ENCODE measurements at regions not wholly inside any gene's neighbourhood (a gene's known extent, or its start where the extent isn't known, plus 50 kb on each side); places are given as distances from the start of the nearest gene placed in this dataset.

DNA sequence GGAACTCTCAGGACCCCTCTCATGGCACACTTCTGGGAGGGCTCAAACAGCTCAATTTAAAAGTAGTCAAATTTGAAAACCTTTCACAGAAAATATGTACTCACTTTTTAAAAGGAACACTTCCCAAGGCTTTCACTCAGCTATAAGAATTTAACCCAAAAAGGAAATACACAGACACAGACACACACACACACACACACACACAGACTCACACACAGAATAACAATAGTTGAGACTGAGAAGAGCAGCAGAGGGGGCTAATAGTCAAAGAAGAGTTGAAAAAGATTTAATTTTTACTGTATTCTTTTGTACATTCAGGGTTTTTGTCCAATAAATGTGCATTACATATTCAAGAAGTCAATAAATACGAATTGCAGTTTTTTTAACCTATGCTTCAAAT, 211.4 kb downstream of the HACE1 start:
- Histone ChIP-seq H3K79me2 (replicated peaks; ENCODE audit: insufficient read depth, low read length) (no peaks in the 10 kb centered on the region), H3K4me3 (ENCODE audit: low read length) (no peak overlapping the region), H3K27me3 (ENCODE audit: insufficient read depth, low read depth, low read length) (no peaks in the 10 kb centered on the region), H3K36me3 (ENCODE audit: insufficient read depth, low read length) (no peaks in the 10 kb centered on the region), H3K4me2 (ENCODE audit: low read length) (no peak overlapping the region), H3K9me3 (ENCODE audit: low read length) (no peaks in the 10 kb centered on the region), H3K27ac (ENCODE audit: low read length) (no peak overlapping the region), H3K9ac (ENCODE audit: low read length) (no peak overlapping the region), H3K9me2 (ENCODE audit: insufficient read depth, low read length) (no peaks in the 10 kb centered on the region), H3F3A (ENCODE audit: insufficient read depth, low read length, poor library complexity, severe bottlenecking) (no peaks in the 10 kb centered on the region), H2AFZ (ENCODE audit: low read depth, low read length) (no peak overlapping the region), H4K20me1 (ENCODE audit: insufficient read depth) (no peaks in the 10 kb centered on the region)
- TF ChIP-seq POLR2AphosphoS5 (IDR thresholded peaks at IDR 0.05): no peak
- no peak for TF ChIP-seq SMC3 (conservative IDR thresholded peaks at IDR 0.05; ENCODE audit: poor library complexity)
- no peak for TF ChIP-seq EZH2 (IDR thresholded peaks at IDR 0.05; ENCODE audit: borderline replicate concordance, insufficient read depth, low read length, poor library complexity, severe bottlenecking)
- TF ChIP-seq EP300 (conservative IDR thresholded peaks at IDR 0.05; ENCODE audit: poor library complexity, severe bottlenecking): no peak
- TF ChIP-seq RAD21 (conservative IDR thresholded peaks at IDR 0.05): no peak
- TF ChIP-seq, protein P1, sequence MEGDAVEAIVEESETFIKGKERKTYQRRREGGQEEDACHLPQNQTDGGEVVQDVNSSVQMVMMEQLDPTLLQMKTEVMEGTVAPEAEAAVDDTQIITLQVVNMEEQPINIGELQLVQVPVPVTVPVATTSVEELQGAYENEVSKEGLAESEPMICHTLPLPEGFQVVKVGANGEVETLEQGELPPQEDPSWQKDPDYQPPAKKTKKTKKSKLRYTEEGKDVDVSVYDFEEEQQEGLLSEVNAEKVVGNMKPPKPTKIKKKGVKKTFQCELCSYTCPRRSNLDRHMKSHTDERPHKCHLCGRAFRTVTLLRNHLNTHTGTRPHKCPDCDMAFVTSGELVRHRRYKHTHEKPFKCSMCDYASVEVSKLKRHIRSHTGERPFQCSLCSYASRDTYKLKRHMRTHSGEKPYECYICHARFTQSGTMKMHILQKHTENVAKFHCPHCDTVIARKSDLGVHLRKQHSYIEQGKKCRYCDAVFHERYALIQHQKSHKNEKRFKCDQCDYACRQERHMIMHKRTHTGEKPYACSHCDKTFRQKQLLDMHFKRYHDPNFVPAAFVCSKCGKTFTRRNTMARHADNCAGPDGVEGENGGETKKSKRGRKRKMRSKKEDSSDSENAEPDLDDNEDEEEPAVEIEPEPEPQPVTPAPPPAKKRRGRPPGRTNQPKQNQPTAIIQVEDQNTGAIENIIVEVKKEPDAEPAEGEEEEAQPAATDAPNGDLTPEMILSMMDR (IDR thresholded peaks at IDR 0.05; ENCODE audit: poor library complexity, severe bottlenecking): no peak

DNA sequence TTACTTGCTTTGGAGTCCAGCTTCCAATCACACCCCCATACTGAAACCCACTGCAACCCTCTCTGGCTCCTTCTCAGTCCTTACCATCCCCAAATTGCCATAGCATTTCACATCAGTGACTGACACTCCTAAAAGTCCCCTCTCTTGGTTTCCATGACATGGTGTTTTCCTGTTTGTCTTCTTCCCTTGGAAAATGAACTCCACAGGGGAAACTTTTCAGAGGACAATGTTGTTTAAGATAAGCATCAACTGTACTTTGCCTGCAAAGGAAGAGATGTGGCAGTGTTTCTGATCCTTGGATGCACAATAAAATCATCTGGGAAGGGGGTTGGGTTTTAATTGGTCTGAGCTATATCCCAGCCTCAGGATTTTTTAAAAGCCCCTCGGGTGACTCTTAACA, 214.9 kb downstream of the HACE1 start:
- no peak overlapping the region for H3K4me3 ChIP-seq (ENCODE audit: low read length)
- H3K9me2 ChIP-seq (ENCODE audit: insufficient read depth, low read length): no peaks in the 10 kb centered on the region
- no peaks in the 10 kb centered on the region for H3K36me3 ChIP-seq (ENCODE audit: insufficient read depth, low read length)
- TF ChIP-seq POLR2AphosphoS5 (IDR thresholded peaks at IDR 0.05): no peak
- no peak for TF ChIP-seq TAF1 (IDR thresholded peaks at IDR 0.05; ENCODE audit: low read depth)
- no peak for TF ChIP-seq RAD21 (conservative IDR thresholded peaks at IDR 0.05)
- TF ChIP-seq, protein P1 (IDR thresholded peaks at IDR 0.05; ENCODE audit: poor library complexity, severe bottlenecking): no peak
- no peak for TF ChIP-seq EP300 (conservative IDR thresholded peaks at IDR 0.05; ENCODE audit: poor library complexity, severe bottlenecking)
- TF ChIP-seq EZH2 (IDR thresholded peaks at IDR 0.05; ENCODE audit: borderline replicate concordance, insufficient read depth, low read length, poor library complexity, severe bottlenecking): no peak
- TF ChIP-seq, protein P2, sequence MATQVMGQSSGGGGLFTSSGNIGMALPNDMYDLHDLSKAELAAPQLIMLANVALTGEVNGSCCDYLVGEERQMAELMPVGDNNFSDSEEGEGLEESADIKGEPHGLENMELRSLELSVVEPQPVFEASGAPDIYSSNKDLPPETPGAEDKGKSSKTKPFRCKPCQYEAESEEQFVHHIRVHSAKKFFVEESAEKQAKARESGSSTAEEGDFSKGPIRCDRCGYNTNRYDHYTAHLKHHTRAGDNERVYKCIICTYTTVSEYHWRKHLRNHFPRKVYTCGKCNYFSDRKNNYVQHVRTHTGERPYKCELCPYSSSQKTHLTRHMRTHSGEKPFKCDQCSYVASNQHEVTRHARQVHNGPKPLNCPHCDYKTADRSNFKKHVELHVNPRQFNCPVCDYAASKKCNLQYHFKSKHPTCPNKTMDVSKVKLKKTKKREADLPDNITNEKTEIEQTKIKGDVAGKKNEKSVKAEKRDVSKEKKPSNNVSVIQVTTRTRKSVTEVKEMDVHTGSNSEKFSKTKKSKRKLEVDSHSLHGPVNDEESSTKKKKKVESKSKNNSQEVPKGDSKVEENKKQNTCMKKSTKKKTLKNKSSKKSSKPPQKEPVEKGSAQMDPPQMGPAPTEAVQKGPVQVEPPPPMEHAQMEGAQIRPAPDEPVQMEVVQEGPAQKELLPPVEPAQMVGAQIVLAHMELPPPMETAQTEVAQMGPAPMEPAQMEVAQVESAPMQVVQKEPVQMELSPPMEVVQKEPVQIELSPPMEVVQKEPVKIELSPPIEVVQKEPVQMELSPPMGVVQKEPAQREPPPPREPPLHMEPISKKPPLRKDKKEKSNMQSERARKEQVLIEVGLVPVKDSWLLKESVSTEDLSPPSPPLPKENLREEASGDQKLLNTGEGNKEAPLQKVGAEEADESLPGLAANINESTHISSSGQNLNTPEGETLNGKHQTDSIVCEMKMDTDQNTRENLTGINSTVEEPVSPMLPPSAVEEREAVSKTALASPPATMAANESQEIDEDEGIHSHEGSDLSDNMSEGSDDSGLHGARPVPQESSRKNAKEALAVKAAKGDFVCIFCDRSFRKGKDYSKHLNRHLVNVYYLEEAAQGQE (IDR thresholded peaks at IDR 0.05; ENCODE audit: borderline replicate concordance): no peak
- no peak for TF ChIP-seq SMC3 (conservative IDR thresholded peaks at IDR 0.05; ENCODE audit: poor library complexity)
- TF ChIP-seq MXI1 (conservative IDR thresholded peaks at IDR 0.05; ENCODE audit: poor library complexity, severe bottlenecking): no peak
- H3K4me2 ChIP-seq (ENCODE audit: low read length): no peak overlapping the region
- H2AFZ ChIP-seq (ENCODE audit: low read depth, low read length): no peak overlapping the region
- no peak overlapping the region for H3K9ac ChIP-seq (ENCODE audit: low read length)
- no peaks in the 10 kb centered on the region for H3K79me2 ChIP-seq (replicated peaks; ENCODE audit: insufficient read depth, low read length)
- H3F3A ChIP-seq (ENCODE audit: insufficient read depth, low read length, poor library complexity, severe bottlenecking): no peaks in the 10 kb centered on the region
- H3K9me3 ChIP-seq (ENCODE audit: low read length): no peaks in the 10 kb centered on the region
- no peak overlapping the region for H3K27ac ChIP-seq (ENCODE audit: low read length)
- no peaks in the 10 kb centered on the region for H4K20me1 ChIP-seq (ENCODE audit: insufficient read depth)
- H3K27me3 ChIP-seq (ENCODE audit: insufficient read depth, low read depth, low read length): no peaks in the 10 kb centered on the region
